ACC112 (cell line): ENCODE measurements at regions not wholly inside any gene's neighbourhood (a gene's known extent, or its start where the extent isn't known, plus 50 kb on each side); places are given as distances from the start of the nearest gene placed in this dataset.

Experiments
- H2AFZ ChIP-seq: fragments of 200-600 bp; sonication (generic); one replicate; pipeline ENCODE4 v1.6.0; 2017; ENCODE audit warnings: antibody characterized with exemption, low read length; ENCODE audit not compliant: unreplicated experiment
- H3K27ac ChIP-seq: fragments of 200-600 bp; sonication (generic); 2 replicates; pipeline ENCODE4 v1.5.1; 2014; ENCODE audit warnings: low read depth, mild to moderate bottlenecking, antibody characterized with exemption, low read length, moderate library complexity
- H3K27me3 ChIP-seq: fragments of 200-600 bp; sonication (generic); 2 replicates; pipeline ENCODE4 v1.6.1; 2014; ENCODE audit warnings: mild to moderate bottlenecking, antibody characterized with exemption, low read length, moderate library complexity, mixed read lengths; ENCODE audit not compliant: insufficient read depth
- H3K36me3 ChIP-seq: fragments of 200-600 bp; sonication (generic); 2 replicates; pipeline ENCODE4 v1.6.1; 2016; ENCODE audit warnings: mild to moderate bottlenecking, antibody characterized with exemption, low read length, moderate library complexity, mixed read lengths; ENCODE audit not compliant: insufficient read depth
- H3K4me1 ChIP-seq: fragments of 200-600 bp; sonication (generic); one replicate; pipeline ENCODE4 v1.6.1; 2016; ENCODE audit warnings: low read length, mixed read lengths; ENCODE audit not compliant: insufficient read depth, unreplicated experiment, control insufficient read depth
- H3K4me3 ChIP-seq: fragments of 200-600 bp; sonication (generic); 2 replicates; pipeline ENCODE4 v1.5.1; 2014; ENCODE audit warnings: mild to moderate bottlenecking, low read depth, low read length
- H3K79me2 ChIP-seq: fragments of 200-600 bp; sonication (generic); one replicate; pipeline ENCODE4 v1.6.0; 2016; ENCODE audit warnings: low read length; ENCODE audit not compliant: control insufficient read depth, unreplicated experiment, insufficient read depth

GRCh38 chr6:76702187-76702586, 629.7 kb upstream of the IMPG1 start:
- Histone ChIP-seq H3K4me3 (no peak overlapping the region), H3K36me3 (no peaks in the 10 kb centered on the region), H3K27ac (no peak overlapping the region), H2AFZ (no peak overlapping the region), H3K27me3 (no peaks in the 10 kb centered on the region), H3K79me2 (no peaks in the 10 kb centered on the region), H3K4me1 (no peaks in the 10 kb centered on the region)

- Histone ChIP-seq H3K4me1 (no peaks in the 10 kb centered on the region), H3K4me3 (no peak overlapping the region), H2AFZ (no peak overlapping the region), H3K79me2 (no peaks in the 10 kb centered on the region), H3K27ac (no peak overlapping the region), H3K27me3 (no peaks in the 10 kb centered on the region), H3K36me3 (no peaks in the 10 kb centered on the region)
Measured at GRCh38 chr6:76701610-76702009, 629.1 kb upstream of the IMPG1 start.

DNA sequence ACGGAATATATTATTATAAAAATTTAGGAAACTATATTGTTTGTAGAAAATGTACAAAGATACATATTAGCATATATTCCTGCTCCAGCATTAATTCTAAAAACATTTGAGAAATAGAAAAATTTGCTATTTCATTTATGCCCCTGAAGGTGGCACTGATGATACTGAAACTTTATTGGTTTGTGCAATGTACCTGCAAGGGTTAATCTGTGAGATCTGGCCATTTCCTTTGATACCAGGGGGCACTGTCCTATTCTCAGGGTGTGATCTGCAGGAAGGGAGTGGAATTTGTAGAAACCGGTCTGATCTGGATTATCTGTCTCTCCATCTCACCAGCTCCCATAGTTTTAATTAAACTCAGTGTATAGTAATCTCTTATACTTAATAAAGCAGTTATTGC, 625.1 kb upstream of the IMPG1 start:
- H2AFZ ChIP-seq, result no peak overlapping the region

GRCh38 chr6:76694795-76695194, 622.3 kb upstream of the IMPG1 start:
- Histone ChIP-seq H3K4me1 (no peaks in the 10 kb centered on the region), H3K79me2 (no peaks in the 10 kb centered on the region), H2AFZ (no peak overlapping the region), H3K27me3 (no peaks in the 10 kb centered on the region), H3K36me3 (no peaks in the 10 kb centered on the region), H3K27ac (no peak overlapping the region), H3K4me3 (no peak overlapping the region)

More for the DNA sequence above, 625.1 kb upstream of the IMPG1 start:
- no peak overlapping the region for H3K27ac ChIP-seq
- H3K27me3 ChIP-seq, result no peaks in the 10 kb centered on the region
- H3K4me1 ChIP-seq, result no peaks in the 10 kb centered on the region
- no peaks in the 10 kb centered on the region for H3K79me2 ChIP-seq
- H3K36me3 ChIP-seq, result no peaks in the 10 kb centered on the region
- H3K4me3 ChIP-seq, result no peak overlapping the region

DNA sequence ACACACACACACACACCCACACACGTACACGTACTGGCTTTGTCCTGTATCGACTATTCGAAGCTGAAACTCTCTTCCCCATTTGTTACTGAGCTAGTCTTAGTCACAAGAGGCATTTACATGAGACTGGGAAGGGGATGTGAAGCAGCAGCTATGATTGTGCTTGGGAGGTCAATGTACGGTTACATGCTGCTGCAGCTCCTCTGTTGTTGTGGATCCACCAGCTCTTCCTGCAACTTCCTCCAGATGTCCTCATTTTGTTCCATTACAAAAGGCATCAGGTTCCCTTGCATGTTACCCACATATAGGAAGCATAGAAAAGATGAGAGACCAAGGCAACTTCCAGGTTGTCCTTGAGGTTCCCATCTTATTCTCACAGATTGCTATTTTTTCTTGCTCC, 612.4 kb upstream of the IMPG1 start:
- no peak overlapping the region for H3K27ac ChIP-seq
- H2AFZ ChIP-seq, result no peak overlapping the region
- no peaks in the 10 kb centered on the region for H3K79me2 ChIP-seq

DNA sequence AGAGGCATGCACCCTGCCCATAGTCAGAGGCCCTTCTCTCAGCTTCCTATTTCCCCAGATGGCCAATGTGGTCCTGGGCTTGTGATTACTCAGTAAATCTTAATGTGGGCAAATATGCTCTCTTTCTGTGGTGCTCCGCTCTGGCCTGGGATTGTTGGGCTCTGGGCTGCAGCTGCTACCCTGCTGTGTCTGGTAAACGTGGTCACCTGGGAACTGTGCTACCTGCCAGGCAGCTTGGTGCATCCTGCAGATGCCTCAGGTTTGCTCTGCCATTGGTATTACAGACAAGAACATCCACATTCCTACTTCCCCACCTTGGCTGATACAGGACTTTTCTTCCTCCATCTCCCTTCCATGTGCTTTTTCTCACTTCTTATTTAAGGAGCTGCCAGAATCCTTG, 611.5 kb upstream of the IMPG1 start:
- H3K27ac ChIP-seq, result no peak overlapping the region
- H3K4me1 ChIP-seq, result peaks cover 5% of the 10 kb centered on the region
- H3K36me3 ChIP-seq, result no peaks in the 10 kb centered on the region
- no peak overlapping the region for H2AFZ ChIP-seq
- H3K4me3 ChIP-seq, result no peak overlapping the region
- H3K79me2 ChIP-seq, result no peaks in the 10 kb centered on the region
- no peaks in the 10 kb centered on the region for H3K27me3 ChIP-seq

More for the DNA sequence above, 612.4 kb upstream of the IMPG1 start:
- no peaks in the 10 kb centered on the region for H3K36me3 ChIP-seq
- H3K4me1 ChIP-seq, result peaks cover 5% of the 10 kb centered on the region
- no peaks in the 10 kb centered on the region for H3K27me3 ChIP-seq
- no peak overlapping the region for H3K4me3 ChIP-seq

DNA sequence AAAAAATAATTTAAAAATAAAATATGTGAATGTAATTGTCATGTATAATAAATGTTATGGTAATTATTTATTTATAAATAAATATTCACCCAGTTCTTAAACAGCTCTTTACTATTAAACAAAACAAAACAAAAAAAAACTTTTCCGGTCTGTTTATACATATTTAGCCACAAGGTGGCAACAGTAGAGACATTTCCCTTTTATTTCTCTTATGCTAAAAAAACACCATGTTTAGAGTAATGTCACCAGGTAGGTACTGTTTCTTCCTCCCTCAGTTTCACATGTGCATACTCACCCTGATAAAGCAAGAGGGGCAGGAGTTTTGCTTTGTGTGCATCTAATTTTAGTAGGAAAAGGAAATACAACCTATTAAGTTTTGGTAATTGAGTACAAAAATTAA, 610.4 kb upstream of the IMPG1 start:
- H3K4me1 ChIP-seq, result peaks cover 5% of the 10 kb centered on the region
- H3K27me3 ChIP-seq, result no peaks in the 10 kb centered on the region
- no peak overlapping the region for H2AFZ ChIP-seq
- no peaks in the 10 kb centered on the region for H3K36me3 ChIP-seq
- H3K27ac ChIP-seq, result no peak overlapping the region
- H3K4me3 ChIP-seq, result no peak overlapping the region
- no peaks in the 10 kb centered on the region for H3K79me2 ChIP-seq

GRCh38 chr6:76681781-76682180, 609.3 kb upstream of the IMPG1 start:
- Histone ChIP-seq H3K27ac (no peak overlapping the region), H2AFZ (no peak overlapping the region), H3K27me3 (no peaks in the 10 kb centered on the region), H3K4me1 (peaks cover 5% of the 10 kb centered on the region), H3K79me2 (no peaks in the 10 kb centered on the region), H3K36me3 (no peaks in the 10 kb centered on the region), H3K4me3 (no peak overlapping the region)

DNA sequence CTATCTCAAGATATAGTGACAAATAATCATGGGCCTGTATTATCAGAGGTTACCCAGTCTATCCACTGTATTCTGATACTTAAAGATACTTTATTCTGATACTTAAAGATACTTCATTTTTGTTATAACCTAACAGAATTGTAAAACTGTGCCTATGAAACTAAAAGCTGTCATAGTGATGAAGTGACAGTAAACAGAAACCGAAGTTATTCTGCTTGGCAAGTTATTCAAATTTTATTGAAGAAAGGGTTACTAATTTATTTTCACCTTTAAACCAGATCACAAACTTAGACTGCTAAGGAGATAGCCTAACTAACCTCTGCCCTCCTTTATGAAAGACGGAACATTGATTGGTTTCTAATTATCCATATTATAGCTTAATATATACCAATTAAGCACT, 604.6 kb upstream of the IMPG1 start:
- no peak overlapping the region for H2AFZ ChIP-seq
- H3K4me3 ChIP-seq, result no peak overlapping the region
- no peaks in the 10 kb centered on the region for H3K79me2 ChIP-seq
- H3K27me3 ChIP-seq, result no peaks in the 10 kb centered on the region
- H3K27ac ChIP-seq, result no peak overlapping the region
- peaks cover 3% of the 10 kb centered on the region for H3K4me1 ChIP-seq
- H3K36me3 ChIP-seq, result no peaks in the 10 kb centered on the region

DNA sequence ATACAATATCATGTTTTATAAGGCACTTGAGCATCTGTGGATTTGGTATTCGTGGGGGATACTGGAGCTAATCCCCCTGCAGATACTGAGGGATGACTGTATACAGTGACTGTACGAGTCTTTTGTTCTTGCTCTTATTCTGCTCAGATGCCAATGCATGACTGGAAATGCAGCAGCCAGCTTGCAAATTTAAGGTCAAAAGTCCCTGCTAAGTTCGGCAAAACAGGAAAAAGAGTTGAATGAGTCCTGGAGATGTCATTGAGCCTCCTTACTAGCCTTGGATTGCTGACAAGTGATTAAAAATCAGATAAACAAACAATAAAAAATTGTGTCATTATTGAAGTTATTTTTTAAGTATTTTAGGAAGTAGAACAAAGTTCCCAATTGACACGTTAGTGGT, 599.3 kb upstream of the IMPG1 start:
- Histone ChIP-seq H3K27me3 (no peaks in the 10 kb centered on the region), H3K36me3 (no peaks in the 10 kb centered on the region), H3K27ac (no peak overlapping the region), H3K4me1 (no peaks in the 10 kb centered on the region), H3K4me3 (no peak overlapping the region), H3K79me2 (no peaks in the 10 kb centered on the region), H2AFZ (no peak overlapping the region)

DNA sequence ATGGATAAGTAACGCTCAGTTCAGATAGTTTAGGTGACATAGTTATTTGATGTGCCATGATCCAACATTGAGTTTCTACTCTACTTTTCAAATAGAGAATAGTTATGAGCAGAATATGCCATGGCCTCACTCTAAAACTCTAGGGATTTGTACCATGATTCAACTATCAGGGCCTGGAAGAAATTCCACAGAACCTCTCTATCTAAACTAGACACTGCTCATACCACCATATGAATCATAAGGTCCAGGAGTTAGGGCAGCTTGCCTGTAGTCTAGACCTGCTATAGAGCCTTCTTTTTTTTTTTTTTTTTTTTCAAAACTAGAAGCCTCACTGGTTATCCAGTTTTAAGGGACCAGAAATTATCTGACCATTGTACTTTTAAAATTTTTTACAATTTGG, 571.8 kb upstream of the IMPG1 start:
- H3K36me3 ChIP-seq, result no peaks in the 10 kb centered on the region
- H3K4me3 ChIP-seq, result no peak overlapping the region
- no peak overlapping the region for H2AFZ ChIP-seq
- no peaks in the 10 kb centered on the region for H3K27me3 ChIP-seq
- H3K4me1 ChIP-seq, result no peaks in the 10 kb centered on the region
- no peak overlapping the region for H3K27ac ChIP-seq
- H3K79me2 ChIP-seq, result no peaks in the 10 kb centered on the region

DNA sequence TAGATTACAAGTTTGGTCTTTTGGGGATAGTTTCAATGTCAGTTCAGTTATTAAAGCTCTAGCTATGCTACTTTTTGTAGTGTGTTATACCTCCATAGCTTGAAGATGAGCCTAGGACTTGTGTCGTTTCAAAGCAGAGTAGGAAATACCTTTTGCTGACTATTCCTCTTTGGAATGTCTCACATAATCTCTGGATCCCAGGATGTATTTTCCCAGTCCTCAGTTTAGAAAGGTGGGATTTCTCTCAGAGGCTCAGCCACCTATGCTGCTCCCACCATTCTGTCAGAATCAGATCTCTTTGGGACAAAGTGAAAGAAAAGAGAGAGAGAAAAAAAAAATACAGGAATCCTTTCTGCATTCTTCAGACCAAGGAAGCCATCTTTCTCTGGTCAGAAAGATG, 567.5 kb upstream of the IMPG1 start:
- Histone ChIP-seq H2AFZ (no peak overlapping the region), H3K79me2 (no peaks in the 10 kb centered on the region), H3K4me3 (no peak overlapping the region), H3K4me1 (no peaks in the 10 kb centered on the region), H3K27me3 (no peaks in the 10 kb centered on the region), H3K27ac (no peak overlapping the region), H3K36me3 (no peaks in the 10 kb centered on the region)
